ENCODE measurements at regions not wholly inside any gene's neighbourhood (a gene's known extent, or its start where the extent isn't known, plus 50 kb on each side); places are given as distances from the start of the nearest gene placed in this dataset.

GRCh38 chr10:16195178-16195769 lies 241.5 kb upstream of the PTER start (continued):
- TF ChIP-seq ATF2 (IDR thresholded peaks at IDR 0.05; ENCODE audit: low read length): peak; percentile 49; the same call in 1 of the 2 replicates
- no peak for TF ChIP-seq RB1 (IDR thresholded peaks at IDR 0.05; ENCODE audit: borderline replicate concordance)
- TF ChIP-seq SKIL (IDR thresholded peaks at IDR 0.05; ENCODE audit: low read depth, poor library complexity, severe bottlenecking): peak; percentile 77
- TF ChIP-seq JUNB (IDR thresholded peaks at IDR 0.05): 0 out of 2 replicates have a peak, but pooled peaks have one; percentile 10
- TF ChIP-seq MEF2B (IDR thresholded peaks at IDR 0.05; ENCODE audit: partially characterized antibody, poor library complexity, severe bottlenecking): peak; percentile 79
- TF ChIP-seq MYC (IDR thresholded peaks at IDR 0.05; ENCODE audit: insufficient read depth, insufficient read length, insufficient replicate concordance, low read length, severe bottlenecking): no peak
- TF ChIP-seq FOXK2 (IDR thresholded peaks at IDR 0.05): no peak
- no peak for TF ChIP-seq FOS (IDR thresholded peaks at IDR 0.05; ENCODE audit: borderline replicate concordance, extremely low read depth, insufficient read length)
- peak; percentile 77 for TF ChIP-seq MTA2 (IDR thresholded peaks at IDR 0.05; ENCODE audit: low read depth)
- TF ChIP-seq CREB1 (IDR thresholded peaks at IDR 0.05; ENCODE audit: low read depth): no peak
- TF ChIP-seq ATF7 (IDR thresholded peaks at IDR 0.05; ENCODE audit: low read depth): peak; percentile 73
- peak; percentile 70; the same call in 1 of the 2 replicates for TF ChIP-seq NFIC (IDR thresholded peaks at IDR 0.05; ENCODE audit: low read depth, low read length)
- peak in 1 of 2 experiments; percentile 57; a peak in 1 of 4 replicates for TF ChIP-seq EP300 (IDR thresholded peaks at IDR 0.05; ENCODE audit: borderline replicate concordance in 1 of 2, control insufficient read depth in 1 of 2, low read depth in 2 of 2, low read length in 2 of 2)
- TF ChIP-seq IKZF1 (conservative IDR thresholded peaks at IDR 0.05): peak; percentile 67

Measured in GM12878 (cell line).